GM18499 (cell line): ENCODE measurements at regions not wholly inside any gene's neighbourhood (a gene's known extent, or its start where the extent isn't known, plus 50 kb on each side); places are given as distances from the start of the nearest gene placed in this dataset.
"Not testable (repeated sequence)": the region's sequence is repeated elsewhere in the genome, so short reads cannot be mapped to it uniquely, and the experiment has no call there.

Source experiments
- ATAC-seq: cut with Tn5 transposase; IDR thresholded peaks from one replicate; pipeline ENCODE4 v1.9.1; 2021; ENCODE audit warnings: moderate number of reproducible peaks; ENCODE audit not compliant: insufficient read depth, unreplicated experiment

DNA sequence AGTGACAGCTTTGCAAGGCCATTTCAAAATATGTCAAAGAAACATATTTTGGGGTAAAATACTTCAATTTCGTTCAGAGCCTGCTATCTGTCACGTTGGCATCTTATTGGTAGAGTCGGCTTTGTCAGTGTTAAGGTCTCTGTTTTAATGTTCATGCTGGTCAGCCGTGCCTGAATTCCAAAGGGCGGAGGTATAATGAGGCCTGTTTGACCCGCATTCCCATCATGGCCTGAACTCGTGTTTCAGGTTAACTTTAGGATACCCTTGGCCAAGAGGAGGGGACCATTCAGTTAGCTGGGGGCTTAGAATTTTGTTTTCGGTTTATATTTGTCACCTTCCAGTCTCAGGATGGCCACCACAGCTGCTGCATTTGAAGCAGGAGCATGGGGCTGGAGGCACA is 236.4 kb downstream of the NFATC2 start:
- ATAC-seq = no peak

DNA sequence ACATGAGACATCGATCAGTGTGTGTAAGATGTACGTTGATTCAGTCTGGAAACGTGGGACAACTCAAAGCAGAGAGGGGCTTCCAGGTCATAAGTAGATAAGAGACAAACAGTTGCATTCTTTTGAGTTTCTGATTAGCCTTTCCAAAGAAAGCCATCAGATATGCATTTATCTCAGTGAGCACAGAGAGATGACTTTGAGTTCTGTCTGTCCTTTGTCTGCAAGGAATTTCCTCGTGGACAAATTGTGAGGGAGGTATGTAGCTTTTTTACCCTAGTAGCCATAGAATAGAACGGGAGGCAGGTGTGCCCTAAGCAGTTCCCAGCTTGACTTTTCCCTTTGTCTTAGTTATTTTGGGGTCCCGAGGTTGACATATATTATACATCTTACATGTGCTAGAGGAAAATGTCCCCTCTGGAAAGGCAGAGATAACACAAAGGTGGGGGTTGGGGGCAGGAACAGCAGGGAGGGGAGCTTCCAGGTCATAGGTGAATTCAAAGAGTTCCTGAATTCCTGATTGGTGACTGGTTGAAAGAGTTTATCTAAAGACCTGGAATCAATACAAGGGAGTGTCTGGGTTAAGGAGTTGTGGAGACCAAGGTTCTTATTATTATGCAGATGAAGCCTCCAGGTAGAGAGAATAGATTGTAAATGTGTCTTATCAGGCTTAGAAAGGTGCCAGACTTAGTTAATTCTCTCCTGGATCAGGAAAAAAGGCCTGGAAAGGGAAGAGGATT is 237.0 kb downstream of the NFATC2 start:
- no peak for ATAC-seq

DNA sequence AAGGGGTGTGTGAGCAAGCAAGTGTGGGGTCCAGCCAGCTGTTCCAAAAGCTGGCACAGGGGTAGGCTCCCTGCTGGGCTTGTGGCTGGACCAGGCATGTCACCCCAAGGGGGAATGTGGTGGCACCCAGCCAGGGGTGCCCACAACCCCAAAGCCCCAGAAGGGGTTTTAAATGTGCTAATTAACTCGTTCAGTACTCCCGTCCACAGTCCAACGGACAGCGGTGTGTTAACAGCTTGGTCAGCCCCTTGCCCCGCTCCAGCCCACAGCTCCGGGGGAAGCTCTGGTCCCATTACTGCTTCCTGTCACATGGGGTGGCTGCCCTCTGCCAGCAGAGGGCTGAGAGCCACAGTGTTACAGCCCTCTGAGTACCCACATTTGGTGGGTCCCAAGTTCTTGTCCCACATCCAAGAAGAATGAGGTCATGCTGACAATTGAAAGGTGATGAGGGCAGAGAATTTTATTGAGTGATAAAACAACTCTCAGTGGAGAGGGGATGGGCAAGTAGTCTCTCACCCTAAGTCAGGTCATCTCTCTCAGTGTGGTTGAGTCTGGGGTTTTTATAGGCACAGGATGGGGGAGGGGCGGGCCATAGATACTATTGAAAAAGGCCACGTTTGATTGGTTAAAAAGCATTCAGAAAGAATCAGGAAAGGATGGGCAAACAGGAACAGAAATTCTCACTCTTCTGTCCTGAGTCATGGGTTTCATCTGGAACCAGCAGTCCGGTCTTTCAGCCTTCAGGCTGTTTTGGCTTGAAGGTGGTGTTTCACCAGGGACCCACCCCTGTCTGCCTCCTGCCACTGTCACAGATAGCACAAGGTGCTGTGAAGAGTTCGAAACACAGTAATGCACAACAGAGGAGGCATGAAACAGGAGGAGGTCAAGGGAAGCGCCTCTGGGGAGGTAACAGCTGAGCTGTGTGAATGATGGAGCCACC is 238.5 kb downstream of the NFATC2 start:
- no peak for ATAC-seq

DNA sequence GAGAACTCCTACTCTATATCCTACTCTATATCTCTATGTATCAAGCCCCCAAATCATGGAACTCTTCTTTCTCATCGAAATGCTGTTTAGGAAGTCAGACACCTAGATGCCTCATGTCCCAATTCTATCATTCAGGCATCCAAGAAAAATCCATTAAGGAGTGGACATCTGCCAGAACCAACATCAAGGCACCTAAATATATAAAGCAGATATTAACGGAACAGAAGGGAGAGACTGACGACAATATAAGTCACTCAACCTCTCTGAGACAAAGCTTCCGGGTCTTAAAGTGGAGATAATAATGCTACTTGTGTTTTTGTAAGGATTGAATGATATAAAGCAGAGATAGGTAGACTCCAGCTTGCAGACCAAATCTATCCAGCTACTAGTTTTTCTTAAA is 241.5 kb downstream of the NFATC2 start:
- ATAC-seq = no peak

DNA sequence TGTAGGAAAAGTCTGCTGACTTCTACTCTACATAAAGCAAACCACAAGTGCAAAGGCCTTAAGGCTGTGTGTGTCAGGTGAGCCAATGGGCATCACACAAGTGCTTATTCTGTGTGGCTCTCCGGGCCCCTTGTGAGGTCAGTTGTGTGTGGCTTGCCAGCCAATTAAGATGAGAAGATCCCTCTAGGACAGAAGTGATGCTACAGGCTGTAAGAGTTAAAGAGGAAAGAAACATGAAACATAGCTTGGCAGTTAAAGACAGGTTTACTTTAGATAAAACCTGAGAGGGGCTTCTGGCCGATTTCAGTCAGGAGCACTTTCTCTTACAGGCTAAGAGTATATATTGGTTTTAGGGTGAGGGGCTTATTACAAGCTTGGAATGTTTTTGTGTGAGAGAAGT is 242.4 kb downstream of the NFATC2 start:
- ATAC-seq = no peak

DNA sequence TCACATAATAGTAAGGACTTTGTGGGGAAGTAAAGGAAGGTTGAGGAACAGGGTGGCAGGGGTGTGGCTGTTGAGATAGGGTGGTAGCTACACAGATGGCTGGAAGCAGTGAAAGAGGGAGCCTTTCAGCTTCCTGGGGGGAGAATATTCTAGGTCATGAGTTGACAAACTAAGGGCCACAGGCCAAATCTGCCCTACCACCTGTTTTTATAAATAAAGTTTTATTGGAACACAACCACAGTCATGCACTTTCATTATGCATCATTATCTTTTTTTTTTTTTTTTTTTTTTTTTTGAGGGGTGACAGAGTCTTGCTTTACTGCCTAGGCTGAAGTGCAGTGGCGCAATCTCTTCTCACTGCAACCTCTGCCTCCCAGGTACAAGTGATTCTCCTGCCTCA is 243.1 kb downstream of the NFATC2 start:
- ATAC-seq = no peak

DNA sequence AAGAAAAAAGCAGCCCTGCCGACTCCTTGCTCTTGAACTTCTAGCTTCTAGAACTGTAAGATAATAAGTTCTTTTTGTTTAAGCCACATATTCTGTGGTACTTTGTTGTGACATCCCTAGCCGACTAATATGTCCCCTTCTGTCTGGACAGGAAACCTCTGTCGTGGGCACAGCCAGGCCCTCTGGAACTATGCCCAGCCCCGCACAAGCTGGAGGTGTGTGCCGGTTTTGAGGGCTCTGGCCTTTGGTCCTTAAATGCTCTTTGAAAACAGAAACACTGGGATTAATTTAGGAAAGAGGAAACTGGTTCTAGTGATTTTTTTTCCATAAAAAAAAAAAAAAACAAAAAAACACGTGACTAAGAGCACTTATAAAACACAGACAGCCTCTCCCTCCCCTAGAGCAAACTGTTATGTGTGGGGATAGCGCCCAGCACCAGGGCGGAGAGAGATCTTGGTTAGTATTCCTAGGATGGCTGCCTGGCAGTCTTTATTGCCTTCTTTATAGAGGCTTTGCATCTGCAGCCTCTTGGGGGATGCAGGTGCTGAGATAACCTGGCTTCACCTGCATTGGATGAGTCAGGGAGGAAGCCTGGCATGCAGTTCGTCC is 244.3 kb downstream of the NFATC2 start:
- ATAC-seq = no peak

DNA sequence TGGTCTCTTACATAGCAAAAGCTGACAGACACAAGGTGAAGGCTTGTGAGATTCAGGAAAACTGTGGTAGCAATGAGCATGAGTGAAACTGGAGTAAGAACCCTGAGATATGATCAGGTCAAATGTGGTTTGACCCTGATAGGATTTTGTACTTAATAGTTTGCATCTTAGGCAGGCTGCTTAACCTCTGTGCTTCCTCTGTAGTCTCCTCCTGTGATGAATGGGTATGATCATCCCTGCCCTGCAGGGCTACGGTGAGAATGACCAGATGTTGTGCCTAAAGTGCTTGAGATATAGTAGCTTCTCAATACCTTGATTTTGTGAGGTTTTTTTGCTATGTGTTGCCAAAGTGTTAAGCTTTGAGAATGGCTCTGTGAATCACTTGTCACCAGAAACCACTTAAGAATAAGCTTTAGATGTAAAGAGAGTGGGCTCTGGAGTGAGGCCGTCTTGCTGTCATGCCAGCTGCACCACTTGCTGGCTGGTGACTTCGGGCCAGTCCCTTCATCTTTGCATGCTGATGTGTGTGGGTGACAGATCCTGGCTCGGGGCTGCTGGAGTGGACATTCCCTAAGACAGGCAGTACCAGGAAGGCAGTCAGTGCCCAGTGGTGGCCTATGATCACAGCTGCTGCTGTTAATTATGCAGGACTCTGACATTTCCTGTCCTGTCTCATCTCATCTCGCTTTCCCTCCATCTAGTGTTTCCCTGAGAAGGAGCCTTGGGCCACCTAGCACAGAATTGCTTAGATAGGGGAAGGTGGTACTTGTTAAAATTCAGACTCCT is 254.7 kb downstream of the NFATC2 start:
- no peak for ATAC-seq

DNA sequence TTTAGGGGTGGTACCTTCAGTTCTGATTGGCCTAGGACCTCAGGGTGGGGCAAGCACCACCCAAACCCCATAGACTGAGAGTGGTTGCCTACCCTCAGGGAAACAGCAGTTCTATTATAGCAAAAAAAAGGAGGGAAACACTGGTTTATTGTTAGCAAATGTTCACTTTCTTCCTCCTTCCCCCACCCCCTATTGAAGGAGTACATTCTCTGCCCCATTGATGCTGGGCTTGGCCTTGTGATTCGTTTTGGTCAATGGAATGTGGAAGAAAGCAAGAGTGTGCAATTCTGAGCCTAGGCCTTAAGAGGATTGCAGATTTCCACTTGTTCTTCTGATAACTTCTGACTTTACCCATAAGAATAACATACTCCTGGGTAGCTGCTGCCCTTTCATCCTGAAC is 255.8 kb downstream of the NFATC2 start:
- ATAC-seq = no peak

DNA sequence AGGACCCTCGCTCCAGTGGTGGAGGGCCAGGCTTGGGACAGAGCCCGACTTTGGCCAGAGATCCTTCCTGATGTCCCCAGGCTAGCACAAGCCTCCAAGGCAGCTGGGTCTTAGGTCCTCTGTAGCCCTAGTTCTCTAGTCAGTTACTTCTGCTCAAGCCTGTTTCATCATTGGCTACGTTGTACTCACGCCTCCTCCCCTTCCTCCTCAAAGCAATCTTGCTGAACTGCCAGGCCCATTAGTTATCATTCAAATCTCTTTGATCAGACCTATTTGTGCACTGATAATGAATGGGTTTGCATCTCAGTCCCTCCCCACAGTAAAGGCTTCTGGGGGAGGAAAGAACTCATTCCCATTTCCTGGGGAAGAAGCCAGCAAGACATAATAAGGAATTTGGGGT is 256.8 kb downstream of the NFATC2 start:
- ATAC-seq = no peak

DNA sequence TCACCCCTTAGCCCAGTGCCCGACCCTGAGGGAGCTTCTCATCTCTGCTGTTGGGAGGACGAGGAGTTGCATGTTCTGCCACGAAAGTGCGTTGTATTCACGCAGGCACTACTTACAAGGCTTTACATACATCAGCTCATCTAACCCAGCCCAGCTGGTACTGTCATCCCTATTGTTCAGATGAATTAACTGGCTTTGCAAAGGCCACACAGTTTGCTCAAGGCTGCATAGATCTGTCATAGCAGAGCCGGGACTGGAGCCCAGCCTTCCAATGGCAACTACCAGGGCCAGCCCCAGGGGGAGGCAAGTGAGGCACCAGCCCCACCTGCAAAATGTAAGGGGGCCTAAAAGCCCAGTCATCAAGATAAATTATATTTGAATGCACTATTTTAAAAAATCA is 257.6 kb downstream of the NFATC2 start:
- ATAC-seq = no peak

DNA sequence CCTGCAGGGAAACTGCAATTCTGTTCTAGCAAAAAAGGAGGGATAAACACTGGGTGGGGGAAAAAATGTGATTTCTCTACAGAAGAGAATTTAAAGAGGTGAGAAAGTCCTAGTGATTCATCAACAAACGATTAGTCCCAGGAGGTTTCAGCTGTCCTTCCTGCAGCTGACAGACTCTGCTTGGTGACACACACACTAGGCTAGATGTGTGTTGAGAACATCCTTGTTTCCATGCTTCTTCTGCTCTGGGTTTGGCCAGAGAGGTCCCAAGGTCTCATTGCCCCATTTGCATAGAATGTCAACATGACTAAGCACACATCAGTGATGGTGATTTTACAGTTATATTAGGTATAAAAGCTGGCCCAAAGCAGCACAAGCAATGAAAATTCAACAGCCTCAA is 258.3 kb downstream of the NFATC2 start:
- ATAC-seq = no peak

DNA sequence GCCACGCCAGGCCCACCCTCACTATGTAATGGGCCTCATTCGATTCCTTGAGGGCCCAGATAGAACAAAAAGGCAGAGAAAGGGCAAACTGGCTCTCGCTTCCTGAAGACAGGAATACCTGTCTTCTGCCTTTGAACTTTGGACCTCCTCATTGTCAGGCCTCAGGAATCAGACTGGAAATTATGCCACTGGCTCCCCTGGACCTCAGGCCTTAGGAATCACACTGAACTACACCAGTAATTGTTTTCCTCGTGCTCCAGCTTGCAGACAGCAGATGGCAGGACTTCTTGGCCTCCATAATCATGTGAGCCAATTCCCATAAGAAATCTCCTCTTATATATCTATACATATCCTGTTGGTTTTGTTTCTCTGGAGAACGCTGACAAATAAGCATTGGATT is 258.6 kb upstream of the KCNG1 start:
- ATAC-seq = no peak

DNA sequence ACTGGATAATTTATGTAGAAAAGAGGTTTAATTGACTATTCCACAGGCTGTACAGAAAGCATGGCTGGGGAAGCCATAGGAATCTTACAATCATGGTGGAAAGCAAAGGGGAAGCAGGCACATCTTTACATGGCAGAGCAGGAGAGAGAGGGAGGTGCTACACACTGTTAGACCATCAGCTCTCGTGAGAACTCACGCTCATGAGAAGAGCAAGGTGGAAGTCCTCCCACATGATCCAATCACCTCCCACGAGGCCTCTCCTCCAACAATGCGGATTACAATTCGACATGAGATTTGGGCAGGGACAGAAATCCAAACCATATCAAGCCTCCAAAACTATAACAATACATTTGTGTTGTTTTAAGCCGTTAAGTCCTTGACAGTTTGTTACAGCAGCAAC is 257.1 kb upstream of the KCNG1 start:
- ATAC-seq = no peak

DNA sequence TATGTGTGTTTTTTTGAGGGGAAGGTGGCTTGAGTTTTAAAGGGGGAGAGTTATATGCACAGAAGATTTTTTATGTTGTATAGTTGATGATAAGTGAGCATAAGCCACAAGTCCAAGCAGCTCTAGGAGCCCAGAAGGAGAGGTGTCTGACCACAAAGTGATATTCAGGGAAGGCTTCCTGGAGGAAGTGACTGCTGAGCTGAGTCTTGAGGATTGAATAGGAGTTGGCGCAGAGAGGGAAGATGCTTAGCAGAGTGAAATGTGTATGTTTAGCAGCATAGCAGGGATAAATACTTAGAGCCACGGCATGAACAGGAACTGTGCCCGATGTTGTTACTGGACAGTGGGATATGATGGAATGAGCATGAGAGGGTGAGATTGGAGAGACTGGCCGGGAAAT is 255.1 kb upstream of the KCNG1 start:
- no peak for ATAC-seq

DNA sequence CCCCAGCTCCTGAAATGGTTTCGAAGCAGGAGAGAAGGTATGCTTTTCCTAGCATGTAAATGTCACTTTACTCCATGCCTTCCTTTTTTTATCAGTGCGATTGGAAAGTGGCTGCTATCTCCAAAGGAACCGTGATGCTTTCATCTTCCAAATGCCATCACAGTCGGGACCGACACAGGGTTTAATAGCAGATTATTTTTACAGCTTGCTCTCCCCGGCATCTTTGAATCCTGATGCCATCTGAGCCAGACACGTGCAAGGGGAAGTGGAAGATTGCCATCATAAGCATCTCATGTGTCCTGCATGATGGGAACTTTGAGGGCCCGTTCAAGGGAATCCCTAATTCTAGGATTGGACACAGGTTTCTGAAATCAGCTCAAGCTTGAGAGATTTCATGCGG is 253.4 kb upstream of the KCNG1 start:
- ATAC-seq = no peak

DNA sequence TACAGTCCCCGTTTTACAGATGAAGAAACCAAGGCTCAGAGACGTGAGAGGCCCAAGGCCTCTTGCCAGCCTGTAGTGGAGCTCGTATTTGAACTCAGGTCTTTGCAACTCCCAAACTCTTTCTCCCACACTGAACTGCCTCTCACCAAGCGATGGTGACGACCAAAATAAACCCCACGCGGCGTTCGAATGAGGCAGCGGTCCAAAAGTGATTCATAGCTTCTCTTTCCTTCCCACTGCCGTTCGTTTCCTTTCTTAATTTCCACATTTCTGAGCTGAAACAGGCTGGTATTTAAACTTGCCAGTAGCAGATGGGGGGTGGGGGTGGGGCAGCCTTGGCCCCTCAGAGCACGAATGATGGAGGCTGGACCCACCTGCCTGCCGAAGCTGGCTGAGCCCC is 252.9 kb upstream of the KCNG1 start:
- no peak for ATAC-seq

DNA sequence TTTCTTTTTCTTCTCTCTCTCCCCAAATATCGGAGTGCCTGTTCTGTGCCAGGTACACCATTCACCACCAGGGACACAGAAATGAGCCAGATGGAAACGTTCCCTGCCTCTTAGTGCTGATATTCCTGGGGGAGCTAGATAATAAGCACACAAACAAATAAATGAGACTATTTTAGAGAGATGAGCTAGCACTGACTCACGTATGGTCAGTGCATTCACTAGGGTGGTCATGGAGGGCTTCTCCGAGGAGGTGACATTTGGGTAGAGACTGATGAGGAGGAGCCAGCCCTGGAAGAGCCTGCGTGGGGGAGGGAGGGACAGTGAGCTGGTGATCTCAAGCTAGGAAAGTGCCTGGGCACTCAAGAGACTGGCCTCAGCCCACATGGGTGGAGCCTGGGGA is 252.3 kb upstream of the KCNG1 start:
- no peak for ATAC-seq

DNA sequence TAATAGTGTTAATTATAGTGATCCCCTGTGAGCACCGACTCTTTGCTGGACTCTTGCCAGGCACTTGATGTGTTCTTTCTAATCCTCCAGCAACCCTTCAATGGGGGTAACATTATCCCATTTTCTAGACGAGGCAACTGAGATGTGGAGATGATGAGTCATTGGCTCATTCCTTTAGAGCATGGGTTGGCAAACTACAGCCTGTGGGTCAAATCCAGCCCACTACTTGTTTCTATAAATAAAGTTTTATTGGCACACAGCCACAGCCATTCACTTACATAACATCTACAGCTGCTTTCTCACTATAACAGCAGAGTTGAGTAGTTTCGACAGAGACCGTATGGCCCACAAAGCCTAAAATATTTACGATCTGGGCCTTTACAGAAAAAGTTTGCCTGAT is 249.5 kb upstream of the KCNG1 start:
- ATAC-seq = no peak

DNA sequence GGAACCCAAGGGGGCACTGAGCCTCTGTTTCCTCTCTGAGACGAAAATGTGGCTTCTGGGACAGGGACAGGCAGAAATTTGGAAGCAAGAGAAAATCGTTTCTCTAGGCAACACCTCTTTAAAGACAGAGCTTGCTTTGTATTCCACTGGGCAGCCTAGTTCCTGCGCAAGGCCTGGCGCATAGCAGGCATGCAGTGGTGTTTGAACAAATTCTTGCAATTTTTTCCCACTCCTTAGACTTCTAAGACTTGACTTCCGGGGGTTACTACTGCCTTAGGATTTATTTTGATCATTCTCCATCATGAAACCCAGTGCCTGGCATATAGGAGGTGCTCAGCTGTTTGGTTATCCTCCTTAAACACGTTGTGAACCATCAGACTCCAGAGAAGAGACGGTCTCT is 249.0 kb upstream of the KCNG1 start:
- no peak for ATAC-seq

DNA sequence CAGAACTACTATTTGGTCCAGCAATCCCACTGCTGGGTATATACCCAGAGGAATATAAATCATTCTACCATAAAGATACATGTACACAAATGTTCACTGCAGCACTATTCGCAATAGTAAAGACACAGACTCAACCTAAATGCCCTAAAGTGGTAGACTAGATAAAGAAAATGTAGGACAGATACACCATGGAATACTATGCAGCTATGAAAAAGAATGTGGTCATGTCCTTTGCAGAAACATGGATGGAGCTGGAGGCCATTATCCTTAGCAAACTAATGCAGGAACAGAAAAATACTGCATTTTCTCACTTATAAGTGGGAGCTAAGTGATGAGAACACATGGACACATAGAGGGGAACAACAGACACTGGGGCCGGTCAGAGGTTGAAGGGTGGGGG is 248.4 kb upstream of the KCNG1 start:
- ATAC-seq = not testable (repeated sequence)
